Mesendoderm (in vitro differentiated cells): ENCODE measurements at regions not wholly inside any gene's neighbourhood (a gene's known extent, or its start where the extent isn't known, plus 50 kb on each side); places are given as distances from the start of the nearest gene placed in this dataset.
"Not testable (repeated sequence)": the region's sequence is repeated elsewhere in the genome, so short reads cannot be mapped to it uniquely, and the experiment has no call there.

Source experiments
- DNase-seq: peaks from one replicate; pipeline ENCODE4 v3.0.0; 2013
- H2AK5ac ChIP-seq: 2 replicates; pipeline ENCODE4 v1.6.1; 2013; ENCODE audit warnings: low read length, inconsistent platforms
- H2BK120ac ChIP-seq: 2 replicates; pipeline ENCODE4 v1.6.1; 2013; ENCODE audit warnings: low read depth, mild to moderate bottlenecking, low read length, moderate library complexity, mixed read lengths
- H2BK15ac ChIP-seq: replicated peaks from 2 replicates; pipeline ENCODE4 v1.6.1; 2013; ENCODE audit warnings: low read depth, mild to moderate bottlenecking, moderate library complexity
- H2BK5ac ChIP-seq: 2 replicates; pipeline ENCODE4 v1.6.1; 2013; ENCODE audit warnings: low read length, inconsistent platforms
- H3K18ac ChIP-seq: 2 replicates; pipeline ENCODE4 v1.6.1; 2013; ENCODE audit warnings: mild to moderate bottlenecking, low read length, mixed read lengths
- H3K23ac ChIP-seq: one replicate; pipeline ENCODE4 v1.6.1; 2013; ENCODE audit warnings: low read length
- H3K27ac ChIP-seq: 2 replicates; pipeline ENCODE4 v1.5.1; 2013; ENCODE audit warnings: low read depth, mild to moderate bottlenecking, inconsistent platforms, low read length, moderate library complexity
- H3K27me3 ChIP-seq: 2 replicates; pipeline ENCODE4 v1.6.1; 2013; ENCODE audit warnings: low read length, control low read depth, mild to moderate bottlenecking, inconsistent platforms; ENCODE audit not compliant: insufficient read depth, poor library complexity
- H3K36me3 ChIP-seq: 2 replicates; pipeline ENCODE4 v1.6.1; 2013; ENCODE audit warnings: low read length, inconsistent platforms; ENCODE audit not compliant: control insufficient read depth, insufficient read depth
- H3K4ac ChIP-seq: one replicate; pipeline ENCODE4 v1.6.1; 2013; ENCODE audit warnings: low read depth, mild to moderate bottlenecking, low read length, moderate library complexity
- H3K4me1 ChIP-seq: 2 replicates; pipeline ENCODE4 v1.6.1; 2013; ENCODE audit warnings: low read depth, low read length, inconsistent platforms; ENCODE audit not compliant: control insufficient read depth
- H3K4me2 ChIP-seq: 2 replicates; pipeline ENCODE4 v1.6.1; 2013; ENCODE audit warnings: low read length
- H3K4me3 ChIP-seq: 2 replicates; pipeline ENCODE4 v1.5.1; 2013; ENCODE audit warnings: mild to moderate bottlenecking, low read length
- H3K56ac ChIP-seq: one replicate; pipeline ENCODE4 v1.6.1; 2013; ENCODE audit warnings: low read length
- H3K79me1 ChIP-seq: 2 replicates; pipeline ENCODE4 v1.6.1; 2013; ENCODE audit warnings: low read length, inconsistent platforms
- H3K79me2 ChIP-seq: 2 replicates; pipeline ENCODE4 v1.6.1; 2013; ENCODE audit warnings: mild to moderate bottlenecking, low read length; ENCODE audit not compliant: control insufficient read depth, insufficient read depth
- H3K9ac ChIP-seq: 2 replicates; pipeline ENCODE4 v1.6.1; 2013; ENCODE audit warnings: low read length, inconsistent platforms
- H4K5ac ChIP-seq: one replicate; pipeline ENCODE4 v1.6.1; 2013; ENCODE audit warnings: low read length
- H4K8ac ChIP-seq: one replicate; pipeline ENCODE4 v1.6.1; 2013; ENCODE audit warnings: low read depth, mild to moderate bottlenecking, control low read depth, low read length, moderate library complexity
- WGBS: extraction: QIAGEN DNeasy Blood & Tissue Kit; methylation state at CpG from one replicate; pipeline ENCODE4 v1.1.7; 2013; ENCODE audit warnings: low lambda C conversion rate, missing lambda C conversion rate; ENCODE audit not compliant: insufficient coverage; ENCODE audit errors: extremely low coverage; 5-methylcytosine and 5-hydroxymethylcytosine counted together

DNA sequence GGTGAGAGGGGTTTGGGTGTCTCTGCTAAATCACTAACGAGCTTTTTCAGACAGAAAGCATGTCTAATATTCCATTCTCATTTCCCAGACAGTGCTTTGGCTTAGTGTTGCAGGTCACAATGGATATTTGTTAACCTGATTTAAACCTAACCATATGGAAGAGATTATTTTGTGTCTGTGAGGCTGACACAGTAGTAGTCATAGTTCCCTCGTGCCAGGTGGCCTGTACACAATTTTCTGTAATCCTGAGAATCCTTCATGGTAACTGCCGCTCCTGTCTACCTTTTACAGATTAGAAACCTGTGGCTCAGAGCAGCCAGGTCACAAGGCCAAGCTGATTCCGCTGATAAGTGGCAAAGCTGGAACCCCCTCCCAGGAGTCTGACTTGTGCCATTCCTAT is 79.4 kb downstream of the TRIM43 start:
- H3K79me2 ChIP-seq, H3K4me2 ChIP-seq, H2AK5ac ChIP-seq, DNase-seq, H3K36me3 ChIP-seq, H3K27ac ChIP-seq, H3K23ac ChIP-seq, H2BK15ac ChIP-seq, H3K4ac ChIP-seq, H4K8ac ChIP-seq, H4K5ac ChIP-seq, H3K56ac ChIP-seq, H3K18ac ChIP-seq, H3K4me3 ChIP-seq, H2BK5ac ChIP-seq, H3K9ac ChIP-seq, H3K4me1 ChIP-seq, H3K79me1 ChIP-seq, H3K27me3 ChIP-seq, H2BK120ac ChIP-seq: not testable (repeated sequence)
- WGBS, result no CpG with 5 or more reads among the region's 4 CpGs

DNA sequence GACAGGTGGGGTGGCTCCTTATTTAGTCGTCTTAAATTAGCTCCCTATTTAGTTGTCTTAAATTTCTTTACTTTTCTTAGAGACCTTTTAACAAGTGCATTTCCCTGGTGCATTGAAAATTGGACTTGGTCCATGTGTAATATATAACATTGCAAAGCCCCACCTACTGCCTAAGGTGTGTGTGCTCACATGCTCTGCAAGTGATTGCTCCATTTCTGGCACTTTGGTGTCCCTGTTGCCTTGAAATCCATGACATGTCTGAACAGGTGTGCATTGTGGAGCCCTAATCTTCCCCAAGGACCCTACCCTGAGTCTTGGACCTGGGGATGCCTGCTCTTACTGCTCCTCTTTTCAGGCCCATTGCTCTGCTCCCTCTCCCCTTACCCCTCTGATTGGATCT is 80.2 kb downstream of the TRIM43 start:
- not testable (repeated sequence) for H3K4ac ChIP-seq, H3K79me2 ChIP-seq, H2AK5ac ChIP-seq, H4K5ac ChIP-seq, H3K9ac ChIP-seq, DNase-seq, H3K27me3 ChIP-seq, H2BK15ac ChIP-seq, H3K27ac ChIP-seq, H3K79me1 ChIP-seq, H3K4me3 ChIP-seq, H3K56ac ChIP-seq, H2BK5ac ChIP-seq, H4K8ac ChIP-seq, H3K4me1 ChIP-seq, H3K36me3 ChIP-seq, H3K23ac ChIP-seq, H2BK120ac ChIP-seq, H3K4me2 ChIP-seq, H3K18ac ChIP-seq
- no CpG with 5 or more reads among the region's 1 CpG for WGBS

DNA sequence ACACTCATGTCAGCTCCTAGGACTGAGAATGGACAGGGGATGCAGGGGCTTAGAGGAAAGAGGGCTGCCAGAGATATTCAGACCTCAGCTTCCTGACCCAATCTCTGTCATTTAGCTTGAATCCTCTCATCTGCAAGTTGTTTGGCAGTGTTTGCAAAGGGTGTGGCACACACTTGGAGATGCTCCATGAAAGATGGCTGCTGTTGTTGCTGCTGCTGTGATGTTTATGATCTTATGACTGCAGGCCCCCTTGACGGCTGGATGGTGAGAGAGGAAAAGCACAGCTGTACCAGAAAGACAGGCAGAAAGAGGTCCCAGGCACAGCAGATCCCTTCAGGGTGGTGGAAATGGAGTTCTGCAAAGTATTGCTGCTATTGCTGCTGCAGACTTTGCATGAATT is 80.7 kb downstream of the TRIM43 start:
- not testable (repeated sequence) for H3K4ac ChIP-seq, H3K4me3 ChIP-seq
- no CpG with 5 or more reads among the region's 1 CpG for WGBS

DNA sequence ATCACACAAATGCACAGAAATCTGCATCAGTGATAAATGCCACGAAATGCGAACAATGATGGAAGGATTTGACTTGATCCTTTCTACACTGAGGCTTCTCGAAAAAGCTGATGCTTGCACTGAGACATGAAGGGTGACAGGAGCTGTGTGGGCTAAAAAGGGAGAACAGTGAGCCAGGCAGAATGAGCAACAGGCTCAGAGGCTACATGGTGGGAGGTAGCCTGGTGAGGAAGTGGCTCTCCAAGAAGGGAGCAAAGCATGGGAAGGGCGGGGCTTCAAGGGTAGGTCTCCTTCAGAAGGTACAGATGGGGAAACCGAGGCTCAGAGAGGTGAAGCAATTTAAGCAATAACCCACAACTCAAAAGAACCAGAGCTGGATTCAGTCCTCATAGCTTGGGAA is 82.4 kb downstream of the TRIM43 start:
- Histone ChIP-seq H3K27ac (no peak overlapping the region), H4K8ac (no peak overlapping the region), H3K4ac (no peak overlapping the region), H2BK15ac (no peak overlapping the region), H3K4me3 (no peak overlapping the region), H2BK120ac (no peak overlapping the region), H3K18ac (no peak overlapping the region), H3K56ac (no peak overlapping the region), H3K23ac (no peak overlapping the region), H3K79me1 (no peaks in the 10 kb centered on the region), H3K27me3 (no peaks in the 10 kb centered on the region), H2BK5ac (no peak overlapping the region), H3K4me1 (no peaks in the 10 kb centered on the region), H3K9ac (no peak overlapping the region), H3K79me2 (no peaks in the 10 kb centered on the region), H3K4me2 (no peak overlapping the region), H4K5ac (no peak overlapping the region), H3K36me3 (no peaks in the 10 kb centered on the region), H2AK5ac (no peak overlapping the region)
- no peak for DNase-seq
- no CpG with 5 or more reads among the region's 5 CpGs for WGBS

More for the DNA sequence above, 80.7 kb downstream of the TRIM43 start:
- not testable (repeated sequence) for H3K4me2 ChIP-seq, H3K79me2 ChIP-seq, H2BK5ac ChIP-seq, H3K79me1 ChIP-seq, H3K56ac ChIP-seq, H2AK5ac ChIP-seq, H3K23ac ChIP-seq, H4K8ac ChIP-seq, H3K4me1 ChIP-seq, H2BK15ac ChIP-seq, H4K5ac ChIP-seq, H2BK120ac ChIP-seq, H3K18ac ChIP-seq, DNase-seq, H3K27ac ChIP-seq, H3K9ac ChIP-seq, H3K27me3 ChIP-seq, H3K36me3 ChIP-seq

DNA sequence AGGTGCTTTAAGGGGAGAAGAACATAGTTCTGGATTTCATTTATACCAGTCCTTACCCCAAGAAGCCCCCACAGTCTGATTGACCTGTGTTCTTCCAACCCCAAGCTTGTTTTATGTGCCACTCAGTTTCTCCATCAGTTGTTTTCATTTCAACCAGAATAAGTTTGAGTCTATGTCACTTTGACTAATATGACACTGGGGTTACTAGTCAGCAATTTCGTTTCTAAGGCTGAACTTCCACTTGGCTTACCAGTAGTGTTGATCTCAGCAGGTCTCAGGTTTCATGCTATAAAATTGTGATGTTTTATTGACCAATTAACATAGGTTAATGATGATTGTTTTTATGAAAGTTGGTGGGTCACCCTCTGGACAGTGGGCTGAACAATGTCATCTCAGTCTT is 84.8 kb downstream of the TRIM43 start:
- no CpG with 5 or more reads among the region's 1 CpG for WGBS

GRCh38 chr2:95677346-95677745 is 85.5 kb downstream of the TRIM43 start:
- Histone ChIP-seq H3K18ac (no peak overlapping the region), H3K79me2 (no peaks in the 10 kb centered on the region), H3K4me2 (no peak overlapping the region), H3K23ac (no peak overlapping the region), H4K8ac (no peak overlapping the region), H3K27me3 (no peaks in the 10 kb centered on the region), H3K4me1 (no peaks in the 10 kb centered on the region), H2BK15ac (no peak overlapping the region), H3K9ac (no peak overlapping the region), H2BK120ac (no peak overlapping the region), H3K4ac (no peak overlapping the region), H2BK5ac (no peak overlapping the region), H3K36me3 (no peaks in the 10 kb centered on the region), H3K27ac (no peak overlapping the region), H2AK5ac (no peak overlapping the region), H3K79me1 (no peaks in the 10 kb centered on the region), H3K56ac (no peak overlapping the region), H3K4me3 (no peak overlapping the region), H4K5ac (no peak overlapping the region)
- WGBS, result no CpG with 5 or more reads among the region's 4 CpGs
- no peak for DNase-seq

More for the DNA sequence above, 84.8 kb downstream of the TRIM43 start:
- not testable (repeated sequence) for H3K4me1 ChIP-seq, H3K18ac ChIP-seq, H2BK120ac ChIP-seq, H3K4ac ChIP-seq, H3K27me3 ChIP-seq, H3K36me3 ChIP-seq, H3K9ac ChIP-seq, H3K79me2 ChIP-seq, H3K27ac ChIP-seq, H2BK15ac ChIP-seq, DNase-seq, H3K56ac ChIP-seq, H3K23ac ChIP-seq, H3K79me1 ChIP-seq, H4K5ac ChIP-seq, H4K8ac ChIP-seq, H3K4me2 ChIP-seq, H3K4me3 ChIP-seq, H2BK5ac ChIP-seq, H2AK5ac ChIP-seq
